ENCODE measurements at regions not wholly inside any gene's neighbourhood (a gene's known extent, or its start where the extent isn't known, plus 50 kb on each side); places are given as distances from the start of the nearest gene placed in this dataset.

- H3K27ac Mint-ChIP-seq, result no peak overlapping the region
- peaks cover 73% of the 10 kb centered on the region for H3K27me3 Mint-ChIP-seq
- Histone ChIP-seq H3K4me2 (replicated peaks; ENCODE audit: low read depth, low read length, poor library complexity, severe bottlenecking) (no peak overlapping the region), H2AFZ (ENCODE audit: insufficient read depth, low read depth, low read length, poor library complexity, severe bottlenecking) (no peak overlapping the region), H3K79me2 (ENCODE audit: control insufficient read depth, insufficient read depth, low read length) (no peaks in the 10 kb centered on the region), H3K36me3 (replicated peaks in 1 of 2; ENCODE audit: control extremely low read depth in 1 of 2, control insufficient read depth in 1 of 2, extremely low read depth in 1 of 2, insufficient read depth in 2 of 2, low read length in 1 of 2) (no peaks in the 10 kb centered on the region), H3K27ac (ENCODE audit: low read length in 2 of 2) (no peak overlapping the region), H3K4me3 (ENCODE audit: control extremely low read depth in 1 of 5, extremely low read depth in 1 of 5, insufficient read depth in 1 of 5, low read depth in 2 of 5, low read length in 4 of 5) (no peak overlapping the region), H3K27me3 (replicated peaks in 1 of 4; ENCODE audit: control extremely low read depth in 1 of 4, control insufficient read depth in 3 of 4, insufficient read depth in 4 of 4, low read length in 3 of 4) (peaks cover 0 to 49% (median 31%) of the 10 kb centered on the region in 4 experiments), H3K4me1 (ENCODE audit: control insufficient read depth in 2 of 2, insufficient read depth in 2 of 2, low read length in 2 of 2) (peaks cover 19 to 24% of the 10 kb centered on the region in 2 donors), H3K9me3 (ENCODE audit: control extremely low read depth in 1 of 3, control insufficient read depth in 2 of 3, insufficient read depth in 1 of 3, low read length in 2 of 3) (peaks cover 0 to 1% (median 0%) of the 10 kb centered on the region in 3 donors), H4K20me1 (ENCODE audit: control insufficient read depth, insufficient read depth, low read length, poor library complexity, severe bottlenecking) (no peaks in the 10 kb centered on the region), H3K9ac (ENCODE audit: low read length) (no peak overlapping the region)
- peaks cover 22% of the 10 kb centered on the region for H3K4me1 Mint-ChIP-seq
- 85% methylated on average over 2 of the region's 4 CpGs for WGBS (ENCODE audit: insufficient coverage)
- no peak for ATAC-seq (ENCODE audit: low read depth)
- intact Hi-C loops (cut with micrococcal nuclease), result no loop called here
- TF ChIP-seq EZH2 (IDR thresholded peaks at IDR 0.05; ENCODE audit: borderline replicate concordance, insufficient read depth, low read depth, low read length, poor library complexity, severe bottlenecking) (no peak), CTCF (IDR thresholded peaks at IDR 0.05) (no peak)
- DNase-seq, result no peak
- no peak overlapping the region for H3K4me3 Mint-ChIP-seq
- ChIA-PET CTCF (no interaction called here), POLR2A (no interaction called here)
- H3K9me3 Mint-ChIP-seq (ENCODE audit: insufficient read depth), result peaks cover 3% of the 10 kb centered on the region
Observed at GRCh38 chr13:33742321-33742720, 75.6 kb upstream of the RFC3 start.

- Histone ChIP-seq H3K4me3 (ENCODE audit: control extremely low read depth in 1 of 5, extremely low read depth in 1 of 5, insufficient read depth in 1 of 5, low read depth in 2 of 5, low read length in 4 of 5) (no peak overlapping the region), H2AFZ (ENCODE audit: insufficient read depth, low read depth, low read length, poor library complexity, severe bottlenecking) (no peak overlapping the region), H3K9me3 (ENCODE audit: control extremely low read depth in 1 of 3, control insufficient read depth in 2 of 3, insufficient read depth in 1 of 3, low read length in 2 of 3) (peaks cover 1 to 9% (median 8%) of the 10 kb centered on the region in 3 donors), H3K36me3 (replicated peaks in 1 of 2; ENCODE audit: control extremely low read depth in 1 of 2, control insufficient read depth in 1 of 2, extremely low read depth in 1 of 2, insufficient read depth in 2 of 2, low read length in 1 of 2) (no peaks in the 10 kb centered on the region), H3K27ac (ENCODE audit: low read length in 2 of 2) (no peak overlapping the region), H3K4me1 (ENCODE audit: control insufficient read depth in 2 of 2, insufficient read depth in 2 of 2, low read length in 2 of 2) (peaks cover 19 to 24% of the 10 kb centered on the region in 2 donors), H3K79me2 (ENCODE audit: control insufficient read depth, insufficient read depth, low read length) (no peaks in the 10 kb centered on the region), H3K4me2 (replicated peaks; ENCODE audit: low read depth, low read length, poor library complexity, severe bottlenecking) (no peak overlapping the region), H3K9ac (ENCODE audit: low read length) (no peak overlapping the region), H3K27me3 (replicated peaks in 1 of 4; ENCODE audit: control extremely low read depth in 1 of 4, control insufficient read depth in 3 of 4, insufficient read depth in 4 of 4, low read length in 3 of 4) (peaks cover 0 to 43% (median 33%) of the 10 kb centered on the region in 4 experiments), H4K20me1 (ENCODE audit: control insufficient read depth, insufficient read depth, low read length, poor library complexity, severe bottlenecking) (no peaks in the 10 kb centered on the region)
- DNase-seq (no peak), ATAC-seq (ENCODE audit: low read depth) (no peak)
- H3K4me3 Mint-ChIP-seq, result no peak overlapping the region
- TF ChIP-seq EZH2 (IDR thresholded peaks at IDR 0.05; ENCODE audit: borderline replicate concordance, insufficient read depth, low read depth, low read length, poor library complexity, severe bottlenecking), result no peak
- TF ChIP-seq CTCF (IDR thresholded peaks at IDR 0.05), result no peak
- no peak overlapping the region for H3K27ac Mint-ChIP-seq
- peaks cover 3% of the 10 kb centered on the region for H3K9me3 Mint-ChIP-seq (ENCODE audit: insufficient read depth)
- H3K4me1 Mint-ChIP-seq, result peaks cover 22% of the 10 kb centered on the region
- POLR2A ChIA-PET, result no interaction called here
- intact Hi-C loops (cut with micrococcal nuclease), result no loop called here
- CTCF ChIA-PET, result no interaction called here
- H3K27me3 Mint-ChIP-seq, result peaks cover 63% of the 10 kb centered on the region
- 70% methylated on average over 4 of the region's 6 CpGs for WGBS (ENCODE audit: insufficient coverage)
Observed at GRCh38 chr13:33743438-33744368, 74.2 kb upstream of the RFC3 start.

Measured in B cell (primary cell).